ENCODE measurements at regions not wholly inside any gene's neighbourhood (a gene's known extent, or its start where the extent isn't known, plus 50 kb on each side); places are given as distances from the start of the nearest gene placed in this dataset.

- no peak for DNase-seq
- H3K4me1 ChIP-seq (ENCODE audit: control insufficient read depth, insufficient read depth, low read length) = no peaks in the 10 kb centered on the region
- H3K36me3 ChIP-seq (ENCODE audit: control insufficient read depth, insufficient read depth, low read length) = no peaks in the 10 kb centered on the region
- TF ChIP-seq CTCF (IDR thresholded peaks at IDR 0.05) = no peak
- Mint-ChIP-seq H3K9me3 (no peaks in the 10 kb centered on the region), H3K36me3 (no peaks in the 10 kb centered on the region), H3K27me3 (ENCODE audit: low read depth in 2 of 2) (peaks cover 0 to 6% of the 10 kb centered on the region in 2 donors), H3K4me1 (no peaks in the 10 kb centered on the region), H3K27ac (no peak overlapping the region), H3K4me3 (no peak overlapping the region)
- WGBS (ENCODE audit: insufficient coverage) = 94% methylated on average over 5 of the region's 6 CpGs
- intact Hi-C loops (cut with micrococcal nuclease) = no loop called here
- peaks cover 2% of the 10 kb centered on the region for H3K27me3 ChIP-seq (ENCODE audit: control insufficient read depth, insufficient read depth, low read length)
- H3K27ac ChIP-seq (ENCODE audit: low read length) = no peak overlapping the region
- H3K4me3 ChIP-seq (ENCODE audit: low read length) = no peak overlapping the region
- H3K9me3 ChIP-seq (ENCODE audit: control insufficient read depth, insufficient read depth, low read length) = no peaks in the 10 kb centered on the region
- ATAC-seq = no peak
Observed at GRCh38 chr18:5618047-5618688, 74.4 kb upstream of the EPB41L3 start.

- WGBS (ENCODE audit: insufficient coverage) = 88% methylated on average over 4 of the region's 4 CpGs
Observed at GRCh38 chr18:5611221-5611620, 67.4 kb upstream of the EPB41L3 start.

GRCh38 chr18:5608846-5609245 is 65.0 kb upstream of the EPB41L3 start:
- H3K27me3 Mint-ChIP-seq (ENCODE audit: low read depth in 2 of 2) = peaks cover 0 to 10% of the 10 kb centered on the region in 2 donors
- H3K9me3 ChIP-seq (ENCODE audit: control insufficient read depth, insufficient read depth, low read length) = no peaks in the 10 kb centered on the region
- ATAC-seq (no peak), DNase-seq (no peak)
- intact Hi-C loops (cut with micrococcal nuclease) = no loop called here
- no peak for TF ChIP-seq CTCF (IDR thresholded peaks at IDR 0.05)
- H3K36me3 Mint-ChIP-seq = no peaks in the 10 kb centered on the region
- no peaks in the 10 kb centered on the region for H3K27me3 ChIP-seq (ENCODE audit: control insufficient read depth, insufficient read depth, low read length)
- 70% methylated on average over 2 of the region's 2 CpGs for WGBS (ENCODE audit: insufficient coverage)
- no peaks in the 10 kb centered on the region for H3K36me3 ChIP-seq (ENCODE audit: control insufficient read depth, insufficient read depth, low read length)
- peaks cover 0 to 2% of the 10 kb centered on the region in 2 donors for H3K9me3 Mint-ChIP-seq
- no peak overlapping the region for H3K27ac Mint-ChIP-seq
- no peaks in the 10 kb centered on the region for H3K4me1 ChIP-seq (ENCODE audit: control insufficient read depth, insufficient read depth, low read length)
- no peak overlapping the region for H3K4me3 ChIP-seq (ENCODE audit: low read length)
- no peaks in the 10 kb centered on the region for H3K4me1 Mint-ChIP-seq
- H3K27ac ChIP-seq (ENCODE audit: low read length) = no peak overlapping the region
- H3K4me3 Mint-ChIP-seq = no peak overlapping the region

More at GRCh38 chr18:5611221-5611620, 67.4 kb upstream of the EPB41L3 start:
- Histone ChIP-seq H3K27ac (ENCODE audit: low read length) (no peak overlapping the region), H3K9me3 (ENCODE audit: control insufficient read depth, insufficient read depth, low read length) (no peaks in the 10 kb centered on the region), H3K27me3 (ENCODE audit: control insufficient read depth, insufficient read depth, low read length) (peaks cover 2% of the 10 kb centered on the region), H3K4me1 (ENCODE audit: control insufficient read depth, insufficient read depth, low read length) (no peaks in the 10 kb centered on the region), H3K36me3 (ENCODE audit: control insufficient read depth, insufficient read depth, low read length) (no peaks in the 10 kb centered on the region), H3K4me3 (ENCODE audit: low read length) (no peak overlapping the region)
- no peaks in the 10 kb centered on the region for H3K36me3 Mint-ChIP-seq
- no peaks in the 10 kb centered on the region for H3K4me1 Mint-ChIP-seq
- TF ChIP-seq CTCF (IDR thresholded peaks at IDR 0.05) = no peak
- H3K27me3 Mint-ChIP-seq (ENCODE audit: low read depth in 2 of 2) = peaks cover 6 to 10% of the 10 kb centered on the region in 2 donors
- H3K4me3 Mint-ChIP-seq = no peak overlapping the region
- intact Hi-C loops (cut with micrococcal nuclease) = no loop called here
- peaks cover 0 to 2% of the 10 kb centered on the region in 2 donors for H3K9me3 Mint-ChIP-seq
- ATAC-seq = no peak
- DNase-seq = no peak
- H3K27ac Mint-ChIP-seq = no peak overlapping the region

GRCh38 chr18:5606951-5607350 is 63.2 kb upstream of the EPB41L3 start:
- Histone ChIP-seq H3K27ac (ENCODE audit: low read length) (no peak overlapping the region), H3K4me3 (ENCODE audit: low read length) (no peak overlapping the region), H3K9me3 (ENCODE audit: control insufficient read depth, insufficient read depth, low read length) (no peaks in the 10 kb centered on the region), H3K27me3 (ENCODE audit: control insufficient read depth, insufficient read depth, low read length) (no peaks in the 10 kb centered on the region), H3K36me3 (ENCODE audit: control insufficient read depth, insufficient read depth, low read length) (no peaks in the 10 kb centered on the region), H3K4me1 (ENCODE audit: control insufficient read depth, insufficient read depth, low read length) (no peaks in the 10 kb centered on the region)
- peaks cover 0 to 2% of the 10 kb centered on the region in 2 donors for H3K9me3 Mint-ChIP-seq
- H3K27ac Mint-ChIP-seq = no peak overlapping the region
- no peaks in the 10 kb centered on the region for H3K4me1 Mint-ChIP-seq
- ATAC-seq = no peak
- WGBS (ENCODE audit: insufficient coverage) = 84% methylated on average over 4 of the region's 6 CpGs
- no peak for DNase-seq
- H3K36me3 Mint-ChIP-seq = no peaks in the 10 kb centered on the region
- no peak overlapping the region for H3K4me3 Mint-ChIP-seq
- TF ChIP-seq CTCF (IDR thresholded peaks at IDR 0.05) = no peak
- intact Hi-C loops (cut with micrococcal nuclease) = no loop called here
- H3K27me3 Mint-ChIP-seq (ENCODE audit: low read depth in 2 of 2) = peaks cover 0 to 10% of the 10 kb centered on the region in 2 donors
